BLaER1 (cell line): ENCODE measurements at regions not wholly inside any gene's neighbourhood (a gene's known extent, or its start where the extent isn't known, plus 50 kb on each side); places are given as distances from the start of the nearest gene placed in this dataset.
"Not testable (repeated sequence)": the region's sequence is repeated elsewhere in the genome, so short reads cannot be mapped to it uniquely, and the experiment has no call there.

Experiments
- H3K27ac ChIP-seq: shearing (Covaris generic); formaldehyde crosslinking; 2 replicates; pipeline ENCODE4 v1.8.1; 2022
- H3K27me3 ChIP-seq: shearing (Covaris generic); formaldehyde crosslinking; 2 replicates; pipeline ENCODE4 v1.8.1; 2022
- H3K36me3 ChIP-seq: shearing (Covaris generic); formaldehyde crosslinking; 2 replicates; pipeline ENCODE4 v1.8.1; 2022
- H3K4me1 ChIP-seq: shearing (Covaris generic); formaldehyde crosslinking; 2 replicates; pipeline ENCODE4 v1.8.1; 2022
- H3K4me2 ChIP-seq: shearing (Covaris generic); formaldehyde crosslinking; 2 replicates; pipeline ENCODE4 v1.8.1; 2022
- H3K4me3 ChIP-seq: shearing (Covaris generic); formaldehyde crosslinking; 2 replicates; pipeline ENCODE4 v1.8.1; 2022
- H3K9ac ChIP-seq: shearing (Covaris generic); formaldehyde crosslinking; 2 replicates; pipeline ENCODE4 v1.8.1; 2022
- H3K9me3 ChIP-seq: shearing (Covaris generic); formaldehyde crosslinking; 2 replicates; pipeline ENCODE4 v1.8.1; 2022
- H4K20me1 ChIP-seq: shearing (Covaris generic); formaldehyde crosslinking; 2 replicates; pipeline ENCODE4 v1.8.1; 2022
- Cebpa-rat ChIP-seq: shearing (Covaris generic); IDR thresholded peaks from 2 replicates; pipeline ENCODE4 v1.8.1; 2022

DNA sequence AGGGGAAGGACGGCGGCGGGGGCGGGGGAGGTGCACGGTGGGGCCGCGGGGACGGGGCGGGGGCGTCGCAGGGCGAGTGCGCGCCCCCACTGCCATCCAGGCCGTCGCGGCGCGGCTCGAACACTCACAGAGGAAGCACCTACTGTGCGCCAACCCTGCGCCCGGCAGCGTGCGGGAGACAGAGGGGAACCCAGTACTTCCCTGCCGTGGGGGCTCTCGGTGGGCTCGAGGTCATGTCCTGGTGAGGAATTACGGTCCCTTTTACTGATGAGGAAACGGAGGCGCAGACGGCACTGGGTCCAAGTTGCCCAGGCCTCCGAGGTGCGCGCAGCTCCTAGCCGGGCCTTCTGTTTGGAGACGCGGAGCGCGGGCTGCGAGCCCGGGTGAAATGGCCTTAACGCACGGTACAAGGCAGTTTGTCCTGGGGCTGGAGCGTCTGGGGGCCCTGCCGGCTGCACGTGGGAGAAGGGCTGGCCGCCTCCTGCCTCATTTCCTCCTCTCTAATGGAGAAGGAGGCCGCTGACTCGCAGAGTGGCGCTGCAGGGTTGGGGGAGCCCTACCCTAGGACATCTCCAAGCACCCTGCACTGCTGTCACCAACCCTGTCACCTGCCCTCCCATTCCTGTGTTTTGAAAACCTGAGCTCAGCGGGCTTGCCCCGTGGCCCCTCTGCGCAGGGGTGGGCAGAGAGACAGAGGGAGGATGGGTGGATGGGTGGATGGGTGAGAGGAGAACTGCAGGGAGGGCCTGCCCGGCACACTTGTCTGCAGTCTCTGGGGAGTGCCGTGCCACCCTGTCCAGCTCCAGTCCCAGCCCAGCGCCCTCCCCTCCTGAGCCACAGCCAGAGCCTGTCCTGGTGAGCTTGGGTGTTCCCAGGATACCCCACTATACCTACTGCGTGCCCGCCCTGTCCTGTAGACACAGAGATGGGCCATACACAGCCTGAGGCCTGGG is 106.0 kb downstream of the ADRA2C start:
- H3K4me1 ChIP-seq = peaks cover 58% of the 10 kb centered on the region
- peaks cover 25% of the 10 kb centered on the region for H3K9me3 ChIP-seq
- H3K27ac ChIP-seq = no peak overlapping the region
- H3K27me3 ChIP-seq = peaks cover 22% of the 10 kb centered on the region
- H3K4me3 ChIP-seq = peak overlapping the region; percentile 65
- peak overlapping the region; percentile 97 for H3K4me2 ChIP-seq
- H3K36me3 ChIP-seq = no peaks in the 10 kb centered on the region
- H3K9ac ChIP-seq = no peak overlapping the region
- TF ChIP-seq Cebpa-rat = no peak
- H4K20me1 ChIP-seq = no peaks in the 10 kb centered on the region

- no peak for TF ChIP-seq Cebpa-rat
- Histone ChIP-seq H3K27ac (no peak overlapping the region), H3K27me3 (peaks cover 22% of the 10 kb centered on the region), H3K4me1 (peaks cover 51% of the 10 kb centered on the region), H3K4me2 (peak overlapping the region; percentile 97), H3K36me3 (no peaks in the 10 kb centered on the region), H4K20me1 (no peaks in the 10 kb centered on the region), H3K9me3 (peaks cover 27% of the 10 kb centered on the region), H3K9ac (no peak overlapping the region), H3K4me3 (no peak overlapping the region)
These were observed 106.7 kb downstream of the ADRA2C start for GRCh38 chr4:3872834-3873313.

DNA sequence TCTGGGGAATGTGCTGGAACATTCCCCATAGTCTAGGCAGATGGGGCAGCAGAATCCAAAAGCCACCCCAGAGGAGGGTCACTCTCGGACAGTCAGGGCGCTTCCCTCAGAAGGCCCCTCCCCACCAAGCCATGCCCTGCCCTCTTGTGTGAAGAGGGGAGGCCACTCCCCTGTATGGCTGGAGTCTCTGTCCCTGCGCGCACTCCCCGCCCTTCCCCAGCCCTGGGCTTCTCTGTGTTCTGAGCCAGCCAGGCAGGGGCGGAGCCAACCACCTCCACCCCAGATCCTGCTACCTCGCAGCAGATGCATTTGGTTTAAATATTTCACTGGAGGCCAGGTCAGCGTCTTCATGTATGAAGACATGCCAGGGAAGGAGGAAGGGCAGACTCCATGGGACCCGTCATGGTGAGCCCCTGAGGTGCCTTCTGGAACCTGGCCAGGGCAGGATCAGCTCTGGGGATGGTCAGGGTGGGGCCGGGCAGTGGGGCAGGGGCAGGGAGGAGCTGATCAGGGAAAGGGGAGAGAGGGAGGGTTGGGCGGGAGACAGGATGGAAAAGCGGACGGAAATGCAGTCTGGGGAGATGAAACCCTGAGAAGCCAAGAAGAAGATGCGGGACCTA is 107.3 kb downstream of the ADRA2C start:
- no peak overlapping the region for H3K27ac ChIP-seq
- no peak overlapping the region for H3K4me3 ChIP-seq
- H3K27me3 ChIP-seq = peaks cover 24% of the 10 kb centered on the region
- peaks cover 30% of the 10 kb centered on the region for H3K9me3 ChIP-seq
- no peaks in the 10 kb centered on the region for H4K20me1 ChIP-seq
- peaks cover 47% of the 10 kb centered on the region for H3K4me1 ChIP-seq
- H3K9ac ChIP-seq = no peak overlapping the region
- no peaks in the 10 kb centered on the region for H3K36me3 ChIP-seq
- TF ChIP-seq Cebpa-rat = no peak
- peak overlapping the region; percentile 97 for H3K4me2 ChIP-seq

DNA sequence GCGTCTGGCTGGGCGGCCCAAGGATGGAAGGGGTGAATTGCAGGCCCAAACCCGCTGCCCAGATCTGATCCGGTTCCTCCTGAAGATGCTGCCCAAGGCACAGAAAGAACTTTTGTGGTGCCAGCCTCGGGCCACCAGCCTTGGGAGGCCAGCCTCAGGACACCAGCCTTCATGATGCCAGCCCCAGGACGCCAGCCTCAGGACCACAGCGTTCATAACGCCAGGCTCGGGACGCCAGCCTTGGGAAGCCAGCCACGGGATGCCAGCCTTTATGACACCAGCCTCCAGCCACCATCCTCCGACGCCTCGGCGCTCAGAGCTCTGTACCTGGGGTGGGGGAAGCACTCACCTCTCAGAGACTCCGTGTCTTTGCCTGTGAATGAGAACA is 107.8 kb downstream of the ADRA2C start:
- no peak overlapping the region for H3K27ac ChIP-seq
- H3K36me3 ChIP-seq = no peaks in the 10 kb centered on the region
- no peaks in the 10 kb centered on the region for H4K20me1 ChIP-seq
- no peak overlapping the region for H3K4me2 ChIP-seq
- no peak overlapping the region for H3K9ac ChIP-seq
- peaks cover 30% of the 10 kb centered on the region for H3K27me3 ChIP-seq
- TF ChIP-seq Cebpa-rat = no peak
- peaks cover 49% of the 10 kb centered on the region for H3K4me1 ChIP-seq
- H3K9me3 ChIP-seq = peaks cover 32% of the 10 kb centered on the region
- no peak overlapping the region for H3K4me3 ChIP-seq

- Histone ChIP-seq H4K20me1 (peaks cover 6% of the 10 kb centered on the region; the same call in 1 of the 2 replicates), H3K27me3 (peaks cover 32% of the 10 kb centered on the region), H3K27ac (no peak overlapping the region), H3K4me1 (peaks cover 55% of the 10 kb centered on the region), H3K9me3 (peaks cover 32% of the 10 kb centered on the region), H3K36me3 (no peaks in the 10 kb centered on the region), H3K9ac (no peak overlapping the region), H3K4me2 (peak overlapping the region; percentile 59), H3K4me3 (no peak overlapping the region)
- no peak for TF ChIP-seq Cebpa-rat
These were observed 108.4 kb downstream of the ADRA2C start for GRCh38 chr4:3874525-3875110.

DNA sequence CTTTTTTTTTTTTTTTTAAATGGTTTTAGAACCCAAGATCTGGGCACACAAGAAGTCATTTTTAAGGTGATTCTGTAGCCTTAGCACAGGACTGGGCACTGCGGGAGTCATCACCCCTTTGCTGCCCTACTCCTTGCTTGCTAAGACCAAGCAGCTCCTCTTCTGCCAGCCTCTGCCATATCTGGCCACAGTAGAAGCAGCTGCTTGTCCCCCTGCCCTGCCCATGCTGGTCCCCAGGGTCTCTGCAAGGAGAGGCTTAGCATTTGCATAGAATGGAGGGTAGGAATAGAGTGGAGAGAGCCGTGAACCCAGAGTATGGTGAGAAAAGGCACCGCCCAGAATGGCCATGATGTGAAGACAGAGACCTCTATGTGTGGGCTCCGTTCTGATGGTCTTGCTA is 109.3 kb downstream of the ADRA2C start:
- Histone ChIP-seq H3K27me3 (peaks cover 32% of the 10 kb centered on the region), H3K9ac (no peak overlapping the region), H3K36me3 (no peaks in the 10 kb centered on the region), H3K4me2 (peak overlapping the region; percentile 59), H4K20me1 (peaks cover 14% of the 10 kb centered on the region), H3K9me3 (peaks cover 32% of the 10 kb centered on the region), H3K4me3 (no peak overlapping the region), H3K4me1 (peaks cover 63% of the 10 kb centered on the region), H3K27ac (no peak overlapping the region)
- TF ChIP-seq Cebpa-rat = no peak

- H3K27me3 ChIP-seq = peaks cover 29% of the 10 kb centered on the region
- not testable (repeated sequence) for H3K9ac ChIP-seq, H3K36me3 ChIP-seq, H3K4me3 ChIP-seq, H3K27ac ChIP-seq, H3K4me2 ChIP-seq
- H4K20me1 ChIP-seq = peaks cover 14% of the 10 kb centered on the region
- H3K4me1 ChIP-seq = peaks cover 58% of the 10 kb centered on the region
- H3K9me3 ChIP-seq = peaks cover 32% of the 10 kb centered on the region
These were observed 110.1 kb downstream of the ADRA2C start for GRCh38 chr4:3876057-3876845.

- Histone ChIP-seq H3K4me3 (no peak overlapping the region), H3K27ac (no peak overlapping the region), H3K9me3 (peaks cover 32% of the 10 kb centered on the region), H4K20me1 (peaks cover 14% of the 10 kb centered on the region), H3K4me2 (no peak overlapping the region), H3K27me3 (peaks cover 22% of the 10 kb centered on the region; the same call in 1 of the 2 replicates), H3K9ac (no peak overlapping the region), H3K36me3 (no peaks in the 10 kb centered on the region), H3K4me1 (peaks cover 51% of the 10 kb centered on the region)
- TF ChIP-seq Cebpa-rat = no peak
These were observed 111.1 kb downstream of the ADRA2C start for GRCh38 chr4:3877236-3877635.

GRCh38 chr4:3877868-3878267 is 111.7 kb downstream of the ADRA2C start:
- peaks cover 44% of the 10 kb centered on the region for H3K4me1 ChIP-seq

More at GRCh38 chr4:3877868-3878267, 111.7 kb downstream of the ADRA2C start:
- no peak overlapping the region for H3K4me2 ChIP-seq
- peaks cover 15% of the 10 kb centered on the region; the same call in 1 of the 2 replicates for H3K27me3 ChIP-seq
- H3K9ac ChIP-seq = no peak overlapping the region
- H3K36me3 ChIP-seq = no peaks in the 10 kb centered on the region
- no peak overlapping the region for H3K27ac ChIP-seq
- no peak for TF ChIP-seq Cebpa-rat
- no peak overlapping the region for H3K4me3 ChIP-seq
- H4K20me1 ChIP-seq = peaks cover 14% of the 10 kb centered on the region
- H3K9me3 ChIP-seq = peaks cover 32% of the 10 kb centered on the region
